PC-3 (cell line): ENCODE measurements at regions not wholly inside any gene's neighbourhood (a gene's known extent, or its start where the extent isn't known, plus 50 kb on each side); places are given as distances from the start of the nearest gene placed in this dataset.

Experiments
- ATAC-seq: fragments of 200-7000 bp; cut with Tn5 transposase; 2 replicates; pipeline ENCODE4 v1.9.1; 2020; ENCODE audit warnings: mild to moderate bottlenecking, moderate library complexity
- BruUV-seq: library from RNA; stranded (reverse); fragments of 400-500 nt; replicated peaks from 2 replicates; lab custom pipeline; 2021; lab: Mats Ljungman, UMichigan
- CTCF ChIA-PET: fragments of 300-600 bp; sonication (Branson Sonifier 250); formaldehyde crosslinking; loops from one replicate; lab custom pipeline; 2022; ENCODE audit warnings: antibody characterized with exemption; lab: Charles Lee
- POLR2A ChIA-PET: fragments of 300-600 bp; sonication (Branson Sonifier 250); formaldehyde crosslinking; loops from one replicate; lab custom pipeline; 2022; ENCODE audit warnings: antibody characterized with exemption; ENCODE audit not compliant: unreplicated experiment; lab: Charles Lee
- DNase-seq: peaks from one replicate; pipeline ENCODE4 v3.0.0-alpha.2; 2015
- H2AFZ ChIP-seq: fragments of 300-600 bp; sonication (generic); 2 replicates; pipeline ENCODE4 v1.6.0; 2016; ENCODE audit warnings: antibody characterized with exemption, low read length
- H3F3A ChIP-seq: fragments of 300-600 bp; sonication (generic); one replicate; pipeline ENCODE4 v1.6.0; 2017; ENCODE audit warnings: antibody characterized with exemption, low read length, control low read depth, mild to moderate bottlenecking; ENCODE audit not compliant: unreplicated experiment
- H3K27ac ChIP-seq: fragments of 300-600 bp; sonication (generic); 2 replicates; pipeline ENCODE4 v1.5.1; 2016; ENCODE audit warnings: mild to moderate bottlenecking, low read length
- H3K27me3 ChIP-seq: fragments of 300-600 bp; sonication (generic); 2 replicates; pipeline ENCODE4 v1.6.1; 2016; ENCODE audit warnings: low read length, mixed read lengths
- H3K36me3 ChIP-seq: fragments of 300-600 bp; sonication (generic); 2 replicates; pipeline ENCODE4 v1.6.1; 2016; ENCODE audit warnings: low read depth, mixed run types, low read length, mixed read lengths
- H3K4me1 ChIP-seq: fragments of 300-600 bp; sonication (generic); 2 replicates; pipeline ENCODE4 v1.5.1; 2016; ENCODE audit warnings: low read length; ENCODE audit not compliant: insufficient read depth
- H3K4me2 ChIP-seq: fragments of 300-600 bp; sonication (generic); 2 replicates; pipeline ENCODE4 v1.6.0; 2016; ENCODE audit warnings: low read length
- H3K4me3 ChIP-seq: fragments of 300-600 bp; sonication (generic); 2 replicates; pipeline ENCODE4 v1.5.1; 2016; ENCODE audit warnings: mild to moderate bottlenecking, low read length, mixed read lengths
- H3K79me2 ChIP-seq: fragments of 300-600 bp; sonication (generic); 2 replicates; pipeline ENCODE4 v1.6.1; 2017; ENCODE audit warnings: low read length, mixed read lengths
- H3K9ac ChIP-seq: fragments of 300-600 bp; sonication (generic); 2 replicates; pipeline ENCODE4 v1.6.0; 2016; ENCODE audit warnings: mild to moderate bottlenecking, low read length
- H3K9me2 ChIP-seq: fragments of 300-600 bp; sonication (generic); replicated peaks from 2 replicates; pipeline ENCODE4 v1.6.1; 2016; ENCODE audit warnings: mixed run types, low read length, mixed read lengths
- H3K9me3 ChIP-seq: fragments of 300-600 bp; sonication (generic); 2 replicates; pipeline ENCODE4 v1.6.1; 2016; ENCODE audit warnings: low read length, mixed read lengths
- H4K20me1 ChIP-seq: fragments of 300-600 bp; sonication (generic); 2 replicates; pipeline ENCODE4 v1.6.1; 2016; ENCODE audit warnings: low read length, mixed read lengths
- EZH2 ChIP-seq: fragments of 300-600 bp; sonication (generic); IDR thresholded peaks from one replicate; pipeline ENCODE4 v1.6.1; 2017; ENCODE audit warnings: antibody characterized with exemption, mild to moderate bottlenecking, low read length; ENCODE audit not compliant: unreplicated experiment
- EZH2phosphoT487 ChIP-seq: fragments of 300-600 bp; sonication (generic); IDR thresholded peaks from 2 replicates; pipeline ENCODE4 v1.6.1; 2018; ENCODE audit warnings: mild to moderate bottlenecking, antibody characterized with exemption, low read length, borderline replicate concordance
- intact Hi-C: fragments of 100-400 bp; cut with micrococcal nuclease; formaldehyde crosslinking; loops from 2 replicates; pipeline ENCODE4 v1.9.0; 2023
- TF ChIP-seq, protein P1 (sequence below): fragments of 300-600 bp; sonication (generic); conservative IDR thresholded peaks from 2 replicates; pipeline ENCODE4 v1.5.1; 2017; ENCODE audit warnings: antibody characterized with exemption, low read depth, mild to moderate bottlenecking, low read length

DNA sequence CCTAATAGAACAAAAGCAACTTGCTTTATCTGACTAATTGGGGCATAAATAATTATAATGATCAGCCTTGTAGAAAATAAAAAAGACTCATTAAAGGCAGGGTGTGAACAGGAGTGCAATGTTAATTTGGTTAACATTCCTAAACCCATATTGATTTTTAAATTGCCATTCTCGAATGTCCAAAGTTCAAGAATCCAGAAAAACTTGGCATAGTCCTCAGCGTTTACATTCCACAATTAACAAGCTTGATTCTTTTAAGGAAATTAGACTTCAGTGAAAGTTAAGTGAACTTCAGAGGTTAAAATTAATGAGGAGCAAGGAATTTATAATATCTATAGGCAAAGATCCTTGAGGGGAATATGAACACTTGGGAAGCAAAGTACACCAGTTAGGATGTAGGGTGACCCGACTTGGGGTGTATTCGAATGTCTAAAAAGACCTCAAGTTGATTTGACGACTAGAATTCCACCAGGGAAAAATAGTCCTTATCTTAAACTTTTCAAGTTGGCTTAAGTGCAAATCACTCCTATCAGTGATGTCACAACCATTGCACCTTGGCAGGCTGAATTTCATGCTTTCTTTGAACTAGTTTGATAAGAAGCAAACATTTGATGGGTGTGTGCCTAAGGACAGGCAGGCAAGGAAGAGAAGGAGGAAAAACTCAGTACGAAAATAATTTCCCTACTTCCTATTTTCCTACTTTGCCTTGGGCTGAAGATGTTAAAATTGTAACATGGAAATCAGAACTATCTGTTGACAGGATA, 830.4 kb upstream of the COBL start:
- no peak for TF ChIP-seq EZH2
- TF ChIP-seq, protein P1, sequence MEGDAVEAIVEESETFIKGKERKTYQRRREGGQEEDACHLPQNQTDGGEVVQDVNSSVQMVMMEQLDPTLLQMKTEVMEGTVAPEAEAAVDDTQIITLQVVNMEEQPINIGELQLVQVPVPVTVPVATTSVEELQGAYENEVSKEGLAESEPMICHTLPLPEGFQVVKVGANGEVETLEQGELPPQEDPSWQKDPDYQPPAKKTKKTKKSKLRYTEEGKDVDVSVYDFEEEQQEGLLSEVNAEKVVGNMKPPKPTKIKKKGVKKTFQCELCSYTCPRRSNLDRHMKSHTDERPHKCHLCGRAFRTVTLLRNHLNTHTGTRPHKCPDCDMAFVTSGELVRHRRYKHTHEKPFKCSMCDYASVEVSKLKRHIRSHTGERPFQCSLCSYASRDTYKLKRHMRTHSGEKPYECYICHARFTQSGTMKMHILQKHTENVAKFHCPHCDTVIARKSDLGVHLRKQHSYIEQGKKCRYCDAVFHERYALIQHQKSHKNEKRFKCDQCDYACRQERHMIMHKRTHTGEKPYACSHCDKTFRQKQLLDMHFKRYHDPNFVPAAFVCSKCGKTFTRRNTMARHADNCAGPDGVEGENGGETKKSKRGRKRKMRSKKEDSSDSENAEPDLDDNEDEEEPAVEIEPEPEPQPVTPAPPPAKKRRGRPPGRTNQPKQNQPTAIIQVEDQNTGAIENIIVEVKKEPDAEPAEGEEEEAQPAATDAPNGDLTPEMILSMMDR = no peak
- TF ChIP-seq EZH2phosphoT487 = no peak
- ChIA-PET CTCF (no interaction called here), POLR2A (no interaction called here)
- H3K27ac ChIP-seq = no peak overlapping the region
- no peak overlapping the region for H3K9ac ChIP-seq
- H3K4me1 ChIP-seq = no peaks in the 10 kb centered on the region
- H3K4me3 ChIP-seq = no peak overlapping the region
- intact Hi-C loops = no loop called here
- H3K79me2 ChIP-seq = no peaks in the 10 kb centered on the region
- H4K20me1 ChIP-seq = no peaks in the 10 kb centered on the region
- H3K4me2 ChIP-seq = no peak overlapping the region
- H2AFZ ChIP-seq = no peak overlapping the region
- no TSS peak for BruUV-seq
- H3K9me3 ChIP-seq = no peaks in the 10 kb centered on the region
- no peaks in the 10 kb centered on the region for H3K9me2 ChIP-seq
- DNase-seq (no peak), ATAC-seq (no peak)
- no peaks in the 10 kb centered on the region for H3K27me3 ChIP-seq
- no peaks in the 10 kb centered on the region for H3K36me3 ChIP-seq
- H3F3A ChIP-seq = no peaks in the 10 kb centered on the region

DNA sequence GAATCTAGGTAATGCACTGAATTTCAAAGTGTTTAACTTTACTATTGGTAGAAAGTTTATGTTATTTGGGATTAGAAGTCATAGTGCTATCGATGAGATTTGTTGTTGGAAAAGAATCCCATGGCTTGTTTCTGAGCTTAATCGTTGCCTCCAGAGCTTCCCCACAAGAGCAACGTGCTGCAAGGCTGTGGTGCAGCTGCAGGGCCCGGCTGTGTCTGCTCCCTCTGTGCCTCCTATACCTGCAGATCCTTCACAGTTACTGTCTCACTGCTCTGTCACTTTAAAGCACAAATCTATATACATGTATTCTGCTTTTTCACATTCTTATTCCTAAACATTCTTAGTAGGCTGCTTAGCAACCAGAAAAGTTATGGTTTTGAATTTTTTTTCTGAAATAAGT, 826.6 kb upstream of the COBL start:
- ATAC-seq = no peak
- POLR2A ChIA-PET = no interaction called here
- Histone ChIP-seq H4K20me1 (no peaks in the 10 kb centered on the region), H3K4me3 (no peak overlapping the region), H3K9me3 (no peaks in the 10 kb centered on the region), H3K27me3 (no peaks in the 10 kb centered on the region), H3K4me2 (no peak overlapping the region), H3K27ac (no peak overlapping the region), H3K79me2 (no peaks in the 10 kb centered on the region), H3K9me2 (no peaks in the 10 kb centered on the region), H2AFZ (no peak overlapping the region), H3F3A (no peaks in the 10 kb centered on the region), H3K9ac (no peak overlapping the region), H3K36me3 (no peaks in the 10 kb centered on the region), H3K4me1 (no peaks in the 10 kb centered on the region)
- CTCF ChIA-PET = no interaction called here
- TF ChIP-seq EZH2phosphoT487 = no peak
- TF ChIP-seq, protein P1 = no peak
- intact Hi-C loops = no loop called here
- BruUV-seq = no TSS peak
- no peak for DNase-seq

DNA sequence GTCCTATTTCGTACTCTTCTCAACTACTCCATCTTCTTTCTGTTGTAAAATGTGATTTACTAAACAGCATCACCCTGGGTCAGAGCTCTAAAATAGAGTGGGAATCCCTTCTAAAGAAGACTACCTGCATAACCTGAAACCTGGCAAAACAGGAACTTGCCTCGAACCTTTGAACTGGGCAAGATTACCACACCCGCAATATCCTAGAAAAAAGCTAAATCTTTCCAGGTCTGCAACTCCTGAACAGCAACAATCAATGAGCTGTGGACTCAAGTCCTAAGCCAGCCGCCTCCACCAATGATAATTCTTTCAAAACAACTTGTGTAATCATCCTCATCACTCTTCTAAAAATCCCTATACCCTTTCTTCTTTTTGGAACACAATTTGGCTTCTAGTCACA, 824.2 kb upstream of the COBL start:
- no TSS peak for BruUV-seq
- no peak overlapping the region for H3K4me3 ChIP-seq
- intact Hi-C loops = no loop called here
- no peaks in the 10 kb centered on the region for H3F3A ChIP-seq
- no peaks in the 10 kb centered on the region for H3K27me3 ChIP-seq
- no peak overlapping the region for H3K27ac ChIP-seq
- H3K9me2 ChIP-seq = no peaks in the 10 kb centered on the region
- no peaks in the 10 kb centered on the region for H4K20me1 ChIP-seq
- TF ChIP-seq EZH2 = no peak
- TF ChIP-seq EZH2phosphoT487 = no peak
- TF ChIP-seq, protein P1 = no peak
- no peak overlapping the region for H2AFZ ChIP-seq
- no peaks in the 10 kb centered on the region for H3K36me3 ChIP-seq
- H3K9me3 ChIP-seq = no peaks in the 10 kb centered on the region
- no peaks in the 10 kb centered on the region for H3K79me2 ChIP-seq
- H3K4me2 ChIP-seq = no peak overlapping the region
- DNase-seq (no peak), ATAC-seq (no peak)
- H3K9ac ChIP-seq = no peak overlapping the region
- H3K4me1 ChIP-seq = no peaks in the 10 kb centered on the region
- ChIA-PET CTCF (no interaction called here), POLR2A (no interaction called here)
